ENCODE measurements at regions not wholly inside any gene's neighbourhood (a gene's known extent, or its start where the extent isn't known, plus 50 kb on each side); places are given as distances from the start of the nearest gene placed in this dataset.

GRCh38 chr1:115175596-115175995 lies 86.3 kb upstream of the TSPAN2 start:
- no peak for TF ChIP-seq CTCF (IDR thresholded peaks at IDR 0.05)
- TF ChIP-seq POLR2A (IDR thresholded peaks at IDR 0.05), result no peak

Data from testis (tissue), 2 donors.